ENCODE measurements at regions not wholly inside any gene's neighbourhood (a gene's known extent, or its start where the extent isn't known, plus 50 kb on each side); places are given as distances from the start of the nearest gene placed in this dataset.

GRCh38 chr1:175840787-175841186, 97.4 kb upstream of the TNR start:
- TF ChIP-seq, protein P1, sequence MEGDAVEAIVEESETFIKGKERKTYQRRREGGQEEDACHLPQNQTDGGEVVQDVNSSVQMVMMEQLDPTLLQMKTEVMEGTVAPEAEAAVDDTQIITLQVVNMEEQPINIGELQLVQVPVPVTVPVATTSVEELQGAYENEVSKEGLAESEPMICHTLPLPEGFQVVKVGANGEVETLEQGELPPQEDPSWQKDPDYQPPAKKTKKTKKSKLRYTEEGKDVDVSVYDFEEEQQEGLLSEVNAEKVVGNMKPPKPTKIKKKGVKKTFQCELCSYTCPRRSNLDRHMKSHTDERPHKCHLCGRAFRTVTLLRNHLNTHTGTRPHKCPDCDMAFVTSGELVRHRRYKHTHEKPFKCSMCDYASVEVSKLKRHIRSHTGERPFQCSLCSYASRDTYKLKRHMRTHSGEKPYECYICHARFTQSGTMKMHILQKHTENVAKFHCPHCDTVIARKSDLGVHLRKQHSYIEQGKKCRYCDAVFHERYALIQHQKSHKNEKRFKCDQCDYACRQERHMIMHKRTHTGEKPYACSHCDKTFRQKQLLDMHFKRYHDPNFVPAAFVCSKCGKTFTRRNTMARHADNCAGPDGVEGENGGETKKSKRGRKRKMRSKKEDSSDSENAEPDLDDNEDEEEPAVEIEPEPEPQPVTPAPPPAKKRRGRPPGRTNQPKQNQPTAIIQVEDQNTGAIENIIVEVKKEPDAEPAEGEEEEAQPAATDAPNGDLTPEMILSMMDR (IDR thresholded peaks at IDR 0.05; ENCODE audit: poor library complexity), result no peak
- TF ChIP-seq EZH2 (IDR thresholded peaks at IDR 0.05; ENCODE audit: borderline replicate concordance), result no peak

Data from hepatocyte (in vitro differentiated cells).